GM19023 (cell line): ENCODE measurements at regions not wholly inside any gene's neighbourhood (a gene's known extent, or its start where the extent isn't known, plus 50 kb on each side); places are given as distances from the start of the nearest gene placed in this dataset.

Source experiments
- ATAC-seq: cut with Tn5 transposase; IDR thresholded peaks from one replicate; pipeline ENCODE4 v1.9.1; 2021; ENCODE audit warnings: mild to moderate bottlenecking, moderate library complexity; ENCODE audit not compliant: unreplicated experiment

- no peak for ATAC-seq
These were observed 923.4 kb downstream of the QKI start for GRCh38 chr6:164337925-164338397.

GRCh38 chr6:164337024-164337924, 922.8 kb downstream of the QKI start:
- ATAC-seq: no peak

- no peak for ATAC-seq
These were observed 921.9 kb downstream of the QKI start for GRCh38 chr6:164336455-164336854.

- ATAC-seq: no peak
These were observed 916.5 kb downstream of the QKI start for GRCh38 chr6:164331026-164331425.

GRCh38 chr6:164325168-164325567, 910.6 kb downstream of the QKI start:
- ATAC-seq: no peak

- no peak for ATAC-seq
These were observed 908.0 kb downstream of the QKI start for GRCh38 chr6:164322533-164322932.

GRCh38 chr6:164321297-164321696, 906.8 kb downstream of the QKI start:
- ATAC-seq: no peak

GRCh38 chr6:164315376-164315775, 900.9 kb downstream of the QKI start:
- no peak for ATAC-seq

- ATAC-seq: no peak
These were observed 893.8 kb downstream of the QKI start for GRCh38 chr6:164308339-164308738.

GRCh38 chr6:164303102-164303964, 888.8 kb downstream of the QKI start:
- no peak for ATAC-seq

- ATAC-seq: no peak
These were observed 881.9 kb downstream of the QKI start for GRCh38 chr6:164296411-164296810.

GRCh38 chr6:164294047-164294784, 879.7 kb downstream of the QKI start:
- ATAC-seq: no peak

- ATAC-seq: no peak
These were observed 876.7 kb downstream of the QKI start for GRCh38 chr6:164291224-164291623.

- ATAC-seq: no peak
These were observed 875.6 kb downstream of the QKI start for GRCh38 chr6:164290101-164290500.

GRCh38 chr6:164286011-164286410, 871.5 kb downstream of the QKI start:
- no peak for ATAC-seq

- no peak for ATAC-seq
These were observed 869.1 kb downstream of the QKI start for GRCh38 chr6:164283574-164283973.

GRCh38 chr6:164276211-164276610, 861.7 kb downstream of the QKI start:
- ATAC-seq: no peak

- no peak for ATAC-seq
These were observed 861.3 kb downstream of the QKI start for GRCh38 chr6:164275773-164276172.

- no peak for ATAC-seq
These were observed 860.0 kb downstream of the QKI start for GRCh38 chr6:164274493-164274892.

- no peak for ATAC-seq
These were observed 859.0 kb downstream of the QKI start for GRCh38 chr6:164273491-164273890.

- ATAC-seq: no peak
These were observed 852.3 kb downstream of the QKI start for GRCh38 chr6:164266851-164267250.
